ENCODE measurements at regions not wholly inside any gene's neighbourhood (a gene's known extent, or its start where the extent isn't known, plus 50 kb on each side); places are given as distances from the start of the nearest gene placed in this dataset.

DNA sequence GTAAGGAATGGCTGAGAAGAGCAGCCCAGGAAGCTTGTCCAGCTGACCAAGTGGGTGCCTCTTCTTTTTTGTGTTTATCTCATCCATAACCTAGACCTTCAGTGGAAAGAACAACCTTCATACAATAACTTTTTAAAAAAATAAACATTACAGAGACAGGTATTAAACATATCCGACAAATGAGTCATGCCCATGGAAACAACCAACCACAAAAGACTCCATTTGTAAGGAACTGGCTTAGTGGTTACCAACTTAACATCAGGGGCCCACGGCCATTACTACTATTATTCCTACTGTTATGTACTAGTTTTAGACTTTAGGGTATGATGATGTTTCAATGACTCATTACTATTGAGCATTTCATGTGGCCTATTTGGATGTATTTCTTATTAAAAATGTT is 191.7 kb upstream of the SERP2 start:
- WGBS, 2 donors = 86 to 91% methylated on average over 2 of the region's 2 CpGs

DNA sequence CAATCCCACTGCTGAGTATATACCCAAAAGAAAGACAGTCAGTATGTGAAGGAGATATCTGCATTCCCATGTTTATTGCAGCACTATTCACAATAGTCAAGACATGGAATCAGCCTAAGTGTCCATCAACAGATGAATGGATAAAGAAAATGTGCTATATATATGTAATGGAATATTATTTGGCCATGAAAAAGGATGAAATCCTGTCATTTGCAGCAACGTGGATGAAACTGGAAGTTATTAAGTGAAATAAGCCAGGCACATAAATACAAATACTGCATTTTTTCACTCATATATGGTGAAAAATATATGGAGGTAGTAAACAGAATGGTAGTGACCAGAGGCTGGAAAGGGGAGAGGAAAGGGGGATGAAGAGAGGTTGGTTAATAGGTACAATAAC is 188.9 kb upstream of the SERP2 start:
- no peak for DNase-seq
- H3K4me1 ChIP-seq (ENCODE audit: control insufficient read depth in 5 of 5, insufficient read depth in 5 of 5, low read length in 5 of 5) = no peaks in the 10 kb centered on the region
- TF ChIP-seq, protein P1, sequence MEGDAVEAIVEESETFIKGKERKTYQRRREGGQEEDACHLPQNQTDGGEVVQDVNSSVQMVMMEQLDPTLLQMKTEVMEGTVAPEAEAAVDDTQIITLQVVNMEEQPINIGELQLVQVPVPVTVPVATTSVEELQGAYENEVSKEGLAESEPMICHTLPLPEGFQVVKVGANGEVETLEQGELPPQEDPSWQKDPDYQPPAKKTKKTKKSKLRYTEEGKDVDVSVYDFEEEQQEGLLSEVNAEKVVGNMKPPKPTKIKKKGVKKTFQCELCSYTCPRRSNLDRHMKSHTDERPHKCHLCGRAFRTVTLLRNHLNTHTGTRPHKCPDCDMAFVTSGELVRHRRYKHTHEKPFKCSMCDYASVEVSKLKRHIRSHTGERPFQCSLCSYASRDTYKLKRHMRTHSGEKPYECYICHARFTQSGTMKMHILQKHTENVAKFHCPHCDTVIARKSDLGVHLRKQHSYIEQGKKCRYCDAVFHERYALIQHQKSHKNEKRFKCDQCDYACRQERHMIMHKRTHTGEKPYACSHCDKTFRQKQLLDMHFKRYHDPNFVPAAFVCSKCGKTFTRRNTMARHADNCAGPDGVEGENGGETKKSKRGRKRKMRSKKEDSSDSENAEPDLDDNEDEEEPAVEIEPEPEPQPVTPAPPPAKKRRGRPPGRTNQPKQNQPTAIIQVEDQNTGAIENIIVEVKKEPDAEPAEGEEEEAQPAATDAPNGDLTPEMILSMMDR (IDR thresholded peaks at IDR 0.05; ENCODE audit: control extremely low read depth, extremely low read depth) = no peak
- H3K4me3 ChIP-seq = no peak overlapping the region
- no peak overlapping the region for H3K9ac ChIP-seq (ENCODE audit: insufficient read depth in 1 of 2, low read length in 2 of 2)
- no peak for ATAC-seq (ENCODE audit: insufficient read depth, low FRiP score)
- peaks cover 0 to 4% (median 0%) of the 10 kb centered on the region in 4 donors for H3K9me3 ChIP-seq (ENCODE audit: control insufficient read depth in 4 of 4, insufficient read depth in 3 of 4, low read length in 3 of 4)
- no peak overlapping the region for H3K27ac ChIP-seq (ENCODE audit: low read depth in 1 of 2, low read length in 1 of 2)
- H3K27me3 ChIP-seq (ENCODE audit: control insufficient read depth in 3 of 3, insufficient read depth in 3 of 3, low read length in 2 of 3) = no peaks in the 10 kb centered on the region
- no peaks in the 10 kb centered on the region for H3K36me3 ChIP-seq (ENCODE audit: control insufficient read depth in 4 of 4, insufficient read depth in 4 of 4, low read length in 4 of 4)
- WGBS, 2 donors = 48 to 64% methylated on average over 1 of the region's 1 CpG

More for the DNA sequence above, 191.7 kb upstream of the SERP2 start:
- DNase-seq (no peak), ATAC-seq (ENCODE audit: insufficient read depth, low FRiP score) (no peak)
- Histone ChIP-seq H3K9ac (ENCODE audit: insufficient read depth in 1 of 2, low read length in 2 of 2) (no peak overlapping the region), H3K27ac (ENCODE audit: low read depth in 1 of 2, low read length in 1 of 2) (no peak overlapping the region), H3K27me3 (ENCODE audit: control insufficient read depth in 3 of 3, insufficient read depth in 3 of 3, low read length in 2 of 3) (no peaks in the 10 kb centered on the region), H3K4me1 (ENCODE audit: control insufficient read depth in 5 of 5, insufficient read depth in 5 of 5, low read length in 5 of 5) (no peaks in the 10 kb centered on the region), H3K36me3 (ENCODE audit: control insufficient read depth in 4 of 4, insufficient read depth in 4 of 4, low read length in 4 of 4) (no peaks in the 10 kb centered on the region), H3K9me3 (ENCODE audit: control insufficient read depth in 4 of 4, insufficient read depth in 3 of 4, low read length in 3 of 4) (peaks cover 0 to 4% (median 0%) of the 10 kb centered on the region in 4 donors), H3K4me3 (no peak overlapping the region)
- TF ChIP-seq, protein P1 (IDR thresholded peaks at IDR 0.05; ENCODE audit: control extremely low read depth, extremely low read depth) = no peak

DNA sequence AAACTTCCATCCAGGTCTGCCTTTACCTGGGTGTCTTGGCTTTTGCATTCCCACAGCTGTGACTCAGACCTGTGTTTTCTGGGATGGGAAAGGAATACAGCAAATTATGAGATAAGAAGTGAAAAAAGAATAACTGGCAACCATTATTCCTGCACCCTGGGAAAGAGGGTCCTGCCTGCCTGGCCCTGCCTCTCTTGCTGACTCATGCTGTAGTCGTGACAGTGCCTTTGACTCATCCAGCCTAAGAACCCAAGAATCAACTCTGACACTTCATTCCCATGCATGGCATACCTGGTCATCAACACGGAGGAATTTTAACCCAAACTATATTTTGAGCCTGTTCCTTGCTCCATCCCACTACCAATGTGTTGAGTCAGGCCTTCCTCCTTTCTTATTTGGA is 185.4 kb upstream of the SERP2 start:
- H3K4me1 ChIP-seq (ENCODE audit: control insufficient read depth in 5 of 5, insufficient read depth in 5 of 5, low read length in 5 of 5) = no peaks in the 10 kb centered on the region
- no peaks in the 10 kb centered on the region for H3K27me3 ChIP-seq (ENCODE audit: control insufficient read depth in 3 of 3, insufficient read depth in 3 of 3, low read length in 2 of 3)
- TF ChIP-seq, protein P1 (IDR thresholded peaks at IDR 0.05; ENCODE audit: control extremely low read depth, extremely low read depth) = no peak
- H3K4me3 ChIP-seq = no peak overlapping the region
- H3K36me3 ChIP-seq (ENCODE audit: control insufficient read depth in 4 of 4, insufficient read depth in 4 of 4, low read length in 4 of 4) = no peaks in the 10 kb centered on the region
- 84 to 85% methylated on average over 2 of the region's 2 CpGs for WGBS, 2 donors
- no peak overlapping the region for H3K27ac ChIP-seq (ENCODE audit: low read depth in 1 of 2, low read length in 1 of 2)
- no peak overlapping the region for H3K9ac ChIP-seq (ENCODE audit: insufficient read depth in 1 of 2, low read length in 2 of 2)
- ATAC-seq (ENCODE audit: insufficient read depth, low FRiP score) = no peak
- DNase-seq = no peak
- peaks cover 0 to 4% (median 0%) of the 10 kb centered on the region in 4 donors for H3K9me3 ChIP-seq (ENCODE audit: control insufficient read depth in 4 of 4, insufficient read depth in 3 of 4, low read length in 3 of 4)

DNA sequence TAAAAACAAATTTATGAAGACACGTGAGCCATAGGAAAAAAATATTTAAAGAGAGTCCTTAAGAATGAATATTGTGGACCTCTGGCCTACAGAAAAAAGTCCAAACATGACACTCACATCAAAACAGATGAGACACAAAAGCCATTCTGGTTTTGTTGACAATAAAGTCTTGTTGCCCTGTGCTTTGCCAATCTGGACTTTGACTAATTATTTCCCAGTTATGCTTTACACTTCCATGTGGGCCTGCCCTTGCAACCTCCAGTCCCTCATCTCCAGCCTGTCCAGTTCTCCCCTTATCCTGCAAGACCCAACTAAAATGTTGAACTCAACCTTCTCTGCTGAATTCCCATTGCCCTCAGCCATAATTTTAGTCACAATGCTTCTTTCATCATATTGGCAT is 184.5 kb upstream of the SERP2 start:
- TF ChIP-seq, protein P1 (IDR thresholded peaks at IDR 0.05; ENCODE audit: control extremely low read depth, extremely low read depth) = no peak
- DNase-seq = no peak
- Histone ChIP-seq H3K36me3 (ENCODE audit: control insufficient read depth in 4 of 4, insufficient read depth in 4 of 4, low read length in 4 of 4) (no peaks in the 10 kb centered on the region), H3K27me3 (ENCODE audit: control insufficient read depth in 3 of 3, insufficient read depth in 3 of 3, low read length in 2 of 3) (no peaks in the 10 kb centered on the region), H3K4me3 (no peak overlapping the region), H3K4me1 (ENCODE audit: control insufficient read depth in 5 of 5, insufficient read depth in 5 of 5, low read length in 5 of 5) (no peaks in the 10 kb centered on the region), H3K9me3 (ENCODE audit: control insufficient read depth in 4 of 4, insufficient read depth in 3 of 4, low read length in 3 of 4) (no peaks in the 10 kb centered on the region), H3K9ac (ENCODE audit: insufficient read depth in 1 of 2, low read length in 2 of 2) (no peak overlapping the region), H3K27ac (ENCODE audit: low read depth in 1 of 2, low read length in 1 of 2) (no peak overlapping the region)
- no peak for ATAC-seq (ENCODE audit: insufficient read depth, low FRiP score)
- 88 to 97% methylated on average over 1 of the region's 1 CpG for WGBS, 2 donors
